Activated CD8-positive, alpha-beta T cell treated with anti-CD3 and anti-CD28 coated beads, Interleukin-2, amount 10 ng/mL, durations not matched to agents 7 days and 5 days (primary cell): ENCODE measurements at regions not wholly inside any gene's neighbourhood (a gene's known extent, or its start where the extent isn't known, plus 50 kb on each side); places are given as distances from the start of the nearest gene placed in this dataset.
A peak's percentile ranks its signal among the peaks of the same experiment; 100 is the strongest.

Experiments used
- ATAC-seq: fragments of 150-1000 bp; cut with Tn5 transposase; one replicate; pipeline ENCODE4 v1.10.0; 2021; ENCODE audit warnings: moderate library complexity
- CTCF ChIA-PET: fragments of 350-600 bp; sonication (Branson Sonifier 250); formaldehyde crosslinking; loops from one replicate; lab custom pipeline; 2021; ENCODE audit warnings: antibody characterized with exemption; lab: Charles Lee
- POLR2A ChIA-PET: fragments of 350-600 bp; sonication (Branson Sonifier 250); formaldehyde crosslinking; loops from one replicate; lab custom pipeline; 2021; ENCODE audit warnings: antibody characterized with exemption; lab: Charles Lee
- DNase-seq: peaks from one replicate; pipeline ENCODE4 v3.0.0-alpha.2; 2020
- H3K27ac Mint-ChIP-seq: one replicate; pipeline ENCODE4 v1.8.0; 2021; ENCODE audit warnings: mild to moderate bottlenecking, mixed read lengths
- H3K27me3 Mint-ChIP-seq: one replicate; pipeline ENCODE4 v1.8.0; 2021; ENCODE audit warnings: low read depth, mixed read lengths
- H3K36me3 Mint-ChIP-seq: one replicate; pipeline ENCODE4 v1.8.0; 2021; ENCODE audit warnings: low read depth, mixed read lengths
- H3K4me1 Mint-ChIP-seq: one replicate; pipeline ENCODE4 v1.8.0; 2021; ENCODE audit warnings: low read depth, mixed read lengths
- H3K4me3 Mint-ChIP-seq: one replicate; pipeline ENCODE4 v1.8.0; 2021; ENCODE audit warnings: mild to moderate bottlenecking, mixed read lengths
- H3K9me3 Mint-ChIP-seq: one replicate; pipeline ENCODE4 v1.8.0; 2022; ENCODE audit warnings: mixed read lengths; ENCODE audit not compliant: insufficient read depth

DNA sequence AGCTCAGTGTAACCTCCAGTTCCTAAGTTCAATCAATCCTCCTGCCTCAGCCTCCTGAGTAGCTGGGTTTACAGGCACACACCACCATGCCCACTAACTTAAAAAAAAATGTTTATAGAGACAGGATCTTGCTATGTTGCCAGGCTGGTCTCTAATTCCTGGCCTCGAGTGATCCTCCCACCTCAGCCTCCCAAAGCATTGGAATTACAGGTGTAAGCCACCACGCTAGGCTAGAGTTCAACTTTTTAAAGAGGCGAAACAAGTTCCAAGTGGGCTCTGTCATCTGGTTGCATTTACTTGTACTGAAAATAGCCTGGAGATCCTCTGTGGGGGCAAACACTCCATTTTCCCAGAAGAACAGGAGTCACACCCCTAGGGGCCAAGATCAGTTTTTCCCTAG, 100.7 kb upstream of the RIPOR2 start:
- peaks cover 28% of the 10 kb centered on the region for H3K36me3 Mint-ChIP-seq
- ATAC-seq (no peak), DNase-seq (no peak)
- peak overlapping the region; percentile 73 for H3K4me3 Mint-ChIP-seq
- ChIA-PET POLR2A (interaction anchor here (0.5 to 1.7 kb wide), 9 partner anchors 9 to 191 kb away, joined by 3 to 9 read pairs (median 4); partner anchors contain the start of gene RIPOR2), CTCF (interaction anchor here (1.0 to 7.5 kb wide), 11 partner anchors 10 to 180 kb away, joined by 3 to 113 read pairs (median 11); no protein-coding TSS in a partner anchor)
- H3K27me3 Mint-ChIP-seq: no peaks in the 10 kb centered on the region
- H3K9me3 Mint-ChIP-seq: no peaks in the 10 kb centered on the region
- peak overlapping the region; percentile 81 for H3K27ac Mint-ChIP-seq
- H3K4me1 Mint-ChIP-seq: peaks cover 74% of the 10 kb centered on the region

DNA sequence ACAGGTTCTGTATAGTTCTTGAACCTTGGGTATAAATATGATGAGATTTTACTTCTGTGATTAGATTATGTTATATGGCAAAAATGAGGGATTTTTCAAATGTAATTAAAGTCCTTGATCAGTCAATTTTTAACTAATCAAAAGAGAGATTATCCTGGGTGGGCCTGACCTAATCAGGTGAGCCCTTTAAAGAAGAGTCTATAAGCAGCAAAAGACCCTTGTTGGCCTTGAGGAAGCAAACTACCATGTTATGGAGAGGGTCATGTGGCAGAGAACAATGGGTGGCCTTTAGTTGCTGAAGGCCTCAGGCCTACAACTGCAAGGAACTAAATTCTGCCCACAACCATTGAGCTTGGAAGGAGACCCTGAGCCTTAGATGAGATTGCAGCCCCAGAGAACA, 102.5 kb upstream of the RIPOR2 start:
- Mint-ChIP-seq H3K27me3 (no peaks in the 10 kb centered on the region), H3K9me3 (no peaks in the 10 kb centered on the region), H3K4me3 (peak overlapping the region; percentile 92), H3K4me1 (peaks cover 88% of the 10 kb centered on the region), H3K36me3 (peaks cover 21% of the 10 kb centered on the region), H3K27ac (peak overlapping the region; percentile 77)
- ChIA-PET POLR2A (interaction anchor here (0.6 to 2.5 kb wide), 3 partner anchors 12 to 14 kb away, joined by 3 to 15 read pairs (median 3); no protein-coding TSS in a partner anchor), CTCF (interaction anchor here (1.0 to 7.5 kb wide), 13 partner anchors 8 to 182 kb away, joined by 3 to 113 read pairs (median 8); no protein-coding TSS in a partner anchor)
- ATAC-seq: no peak
- DNase-seq: no peak

DNA sequence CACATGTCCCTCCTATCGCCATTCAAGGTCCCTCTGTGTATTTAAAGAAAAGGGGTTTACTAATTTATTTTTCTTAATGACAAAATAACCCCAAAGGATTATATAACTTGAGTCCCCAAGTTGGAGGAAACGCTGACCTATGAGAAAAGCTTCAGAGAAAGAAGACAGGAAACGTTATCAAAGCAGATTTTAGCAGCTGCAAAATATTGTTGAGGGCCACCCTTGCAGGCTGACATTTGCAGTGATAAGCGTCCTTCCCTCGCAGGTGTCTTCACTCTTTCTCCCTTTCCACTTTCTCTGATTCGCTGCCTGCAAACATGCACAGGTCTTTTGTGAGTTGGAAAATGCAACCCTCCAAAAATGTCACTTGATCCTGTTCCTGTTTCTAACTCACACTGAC, 103.2 kb upstream of the RIPOR2 start:
- Mint-ChIP-seq H3K9me3 (no peaks in the 10 kb centered on the region), H3K27ac (peak overlapping the region; percentile 77), H3K4me3 (peak overlapping the region; percentile 92), H3K36me3 (peaks cover 19% of the 10 kb centered on the region), H3K27me3 (no peaks in the 10 kb centered on the region), H3K4me1 (peaks cover 89% of the 10 kb centered on the region)
- CTCF ChIA-PET: interaction anchor here (1.0 to 7.5 kb wide), 14 partner anchors 8 to 183 kb away, joined by 3 to 113 read pairs (median 7); no protein-coding TSS in a partner anchor
- DNase-seq (no peak), ATAC-seq (no peak)
- POLR2A ChIA-PET: interaction anchor here (1.3 to 2.5 kb wide), 2 partner anchors 11 to 12 kb away, joined by 3 to 15 read pairs; no protein-coding TSS in a partner anchor

DNA sequence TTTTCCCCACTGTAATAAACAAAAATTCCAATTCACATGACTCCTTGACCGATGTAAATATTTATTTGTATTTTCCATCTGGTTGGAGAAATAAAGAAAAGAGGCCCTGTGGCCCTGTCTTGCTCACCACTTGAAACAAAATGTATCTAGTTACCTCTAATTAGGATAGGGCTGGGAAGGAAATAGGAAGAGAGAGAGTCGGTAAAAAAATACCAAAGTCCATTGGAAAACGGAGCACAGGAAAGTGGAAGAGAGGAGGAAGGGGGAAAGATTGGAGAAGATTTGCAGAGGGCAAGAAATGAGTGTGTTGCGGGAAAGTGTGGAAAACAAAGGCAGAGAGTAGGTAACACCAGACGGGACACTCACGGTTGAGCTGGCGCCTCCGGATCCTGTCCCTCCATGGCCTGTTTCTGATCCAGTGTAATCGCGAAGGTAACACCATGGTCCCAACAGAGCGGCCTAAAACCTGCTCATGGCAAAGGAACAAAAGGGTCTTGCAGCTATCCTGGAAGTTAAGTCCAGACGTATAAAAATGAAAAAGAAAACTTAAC, 105.8 kb upstream of the RIPOR2 start:
- ATAC-seq (peak; percentile 38), DNase-seq (no peak)
- peaks cover 5% of the 10 kb centered on the region for H3K27me3 Mint-ChIP-seq
- H3K9me3 Mint-ChIP-seq: peaks cover 6% of the 10 kb centered on the region
- ChIA-PET POLR2A (interaction anchor here (0.7 to 2.4 kb wide), 7 partner anchors 9 to 105 kb away, joined by 3 to 13 read pairs (median 4); no protein-coding TSS in a partner anchor), CTCF (interaction anchor here (0.7 to 7.6 kb wide), 10 partner anchors 11 to 142 kb away, joined by 3 to 85 read pairs (median 16); no protein-coding TSS in a partner anchor)
- peaks cover 65% of the 10 kb centered on the region for H3K4me1 Mint-ChIP-seq
- peak overlapping the region; percentile 94 for H3K27ac Mint-ChIP-seq
- peaks cover 18% of the 10 kb centered on the region for H3K36me3 Mint-ChIP-seq
- peak overlapping the region; percentile 92 for H3K4me3 Mint-ChIP-seq

DNA sequence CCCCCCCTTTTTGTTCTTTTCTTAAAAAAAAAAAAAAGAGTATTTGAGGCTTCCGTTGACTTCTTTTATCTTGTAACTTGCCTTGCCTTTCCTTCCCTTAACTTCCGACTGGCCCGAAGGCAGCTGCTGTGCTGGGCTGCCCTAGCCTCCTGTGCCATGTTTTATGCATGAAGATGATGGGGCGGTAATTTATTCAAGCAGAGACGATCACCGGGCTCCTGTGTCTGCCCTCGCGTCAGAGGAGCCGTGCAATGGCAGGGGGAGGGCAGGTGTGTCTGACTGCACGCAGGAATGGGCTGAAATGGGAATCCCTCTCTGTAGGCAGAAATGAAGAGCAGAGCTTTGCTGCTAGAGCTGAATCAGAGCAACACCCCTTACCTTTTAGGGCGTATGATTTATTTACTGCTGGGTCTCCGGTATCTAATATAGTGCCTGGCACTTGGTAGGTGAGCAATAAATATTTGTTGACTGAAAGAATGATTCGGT, 106.3 kb upstream of the RIPOR2 start:
- DNase-seq (peak; percentile 62), ATAC-seq (peak; percentile 72)
- peak overlapping the region; percentile 94 for H3K27ac Mint-ChIP-seq
- peaks cover 60% of the 10 kb centered on the region for H3K4me1 Mint-ChIP-seq
- CTCF ChIA-PET: interaction anchor here (0.7 to 7.6 kb wide), 14 partner anchors 8 to 186 kb away, joined by 3 to 85 read pairs (median 8); no protein-coding TSS in a partner anchor
- H3K27me3 Mint-ChIP-seq: peaks cover 5% of the 10 kb centered on the region
- peaks cover 6% of the 10 kb centered on the region for H3K9me3 Mint-ChIP-seq
- peak overlapping the region; percentile 92 for H3K4me3 Mint-ChIP-seq
- H3K36me3 Mint-ChIP-seq: peaks cover 16% of the 10 kb centered on the region
- POLR2A ChIA-PET: interaction anchor here (0.7 to 2.4 kb wide), 8 partner anchors 9 to 106 kb away, joined by 3 to 13 read pairs (median 5); no protein-coding TSS in a partner anchor

DNA sequence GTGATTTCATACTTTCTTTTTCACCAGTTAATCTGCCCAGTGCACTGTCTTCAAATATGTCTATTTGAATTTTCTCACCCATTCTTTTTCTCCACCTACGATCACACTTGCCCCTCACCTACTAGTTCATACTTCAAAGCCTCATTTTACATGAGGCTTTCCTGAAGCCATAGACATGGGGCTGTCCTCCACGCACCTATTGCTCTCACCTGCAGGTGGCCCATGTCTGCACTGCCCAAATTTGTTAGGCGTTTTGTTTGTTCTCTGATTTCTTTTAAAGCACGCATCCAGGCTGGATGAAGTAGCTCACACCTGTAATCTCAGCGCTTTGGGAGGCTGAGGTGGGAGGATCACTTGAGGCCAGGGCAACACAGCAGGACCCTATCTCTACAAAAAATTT, 106.8 kb upstream of the RIPOR2 start:
- H3K4me1 Mint-ChIP-seq: peaks cover 55% of the 10 kb centered on the region
- DNase-seq (peak; percentile 58), ATAC-seq (peak; percentile 66)
- peak overlapping the region; percentile 92 for H3K4me3 Mint-ChIP-seq
- CTCF ChIA-PET: interaction anchor here (0.7 to 7.6 kb wide), 16 partner anchors 8 to 187 kb away, joined by 3 to 85 read pairs (median 5); no protein-coding TSS in a partner anchor
- POLR2A ChIA-PET: interaction anchor here (0.5 to 2.4 kb wide), 7 partner anchors 9 to 168 kb away, joined by 3 to 13 read pairs (median 6); no protein-coding TSS in a partner anchor
- peaks cover 6% of the 10 kb centered on the region for H3K9me3 Mint-ChIP-seq
- peaks cover 5% of the 10 kb centered on the region for H3K27me3 Mint-ChIP-seq
- H3K27ac Mint-ChIP-seq: peak overlapping the region; percentile 94
- H3K36me3 Mint-ChIP-seq: peaks cover 16% of the 10 kb centered on the region

DNA sequence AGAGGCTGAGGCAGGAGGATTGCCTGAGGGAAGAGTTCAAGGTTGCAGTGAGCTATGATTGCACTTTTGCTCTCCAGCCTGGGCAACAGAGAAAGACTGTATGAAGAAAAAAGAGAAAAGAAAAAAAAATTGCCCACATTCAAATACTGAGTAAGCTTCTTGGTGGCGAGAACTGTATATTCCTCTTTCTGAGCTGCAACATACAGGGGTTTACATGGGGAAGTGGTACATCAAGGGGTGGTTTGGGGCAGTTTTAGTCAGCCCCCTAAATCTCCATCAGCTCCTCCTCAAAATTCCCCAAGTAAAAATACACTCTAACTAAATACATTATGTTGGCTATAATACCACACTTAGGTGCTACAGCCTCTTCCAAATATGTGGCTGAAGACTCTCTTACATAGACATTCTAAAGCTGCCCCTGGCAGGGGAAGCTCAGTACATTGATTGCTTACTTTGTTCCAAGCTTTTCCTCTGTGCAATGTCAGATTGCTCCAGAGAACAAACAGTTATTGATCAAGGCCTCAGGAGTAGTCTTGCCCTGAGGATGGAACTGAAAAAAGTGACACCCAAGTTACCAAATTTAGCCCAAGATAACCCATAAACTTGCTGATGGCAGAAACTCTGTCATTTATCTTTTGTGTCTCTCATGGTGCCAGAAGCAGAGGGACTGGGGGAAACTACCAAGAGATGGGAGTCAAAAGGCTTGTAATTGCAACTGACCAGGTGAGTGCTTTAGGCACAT, 107.4 kb upstream of the RIPOR2 start:
- Mint-ChIP-seq H3K27me3 (peaks cover 5% of the 10 kb centered on the region), H3K36me3 (peaks cover 17% of the 10 kb centered on the region), H3K27ac (no peak overlapping the region), H3K9me3 (peaks cover 6% of the 10 kb centered on the region), H3K4me1 (peaks cover 50% of the 10 kb centered on the region), H3K4me3 (peak overlapping the region; percentile 92)
- ATAC-seq (no peak), DNase-seq (no peak)
- POLR2A ChIA-PET: interaction anchor here (0.5 to 2.4 kb wide), 5 partner anchors 9 to 169 kb away, joined by 3 to 13 read pairs (median 8); no protein-coding TSS in a partner anchor
- CTCF ChIA-PET: interaction anchor here (0.8 to 7.6 kb wide), 14 partner anchors 9 to 187 kb away, joined by 3 to 85 read pairs (median 8); no protein-coding TSS in a partner anchor

DNA sequence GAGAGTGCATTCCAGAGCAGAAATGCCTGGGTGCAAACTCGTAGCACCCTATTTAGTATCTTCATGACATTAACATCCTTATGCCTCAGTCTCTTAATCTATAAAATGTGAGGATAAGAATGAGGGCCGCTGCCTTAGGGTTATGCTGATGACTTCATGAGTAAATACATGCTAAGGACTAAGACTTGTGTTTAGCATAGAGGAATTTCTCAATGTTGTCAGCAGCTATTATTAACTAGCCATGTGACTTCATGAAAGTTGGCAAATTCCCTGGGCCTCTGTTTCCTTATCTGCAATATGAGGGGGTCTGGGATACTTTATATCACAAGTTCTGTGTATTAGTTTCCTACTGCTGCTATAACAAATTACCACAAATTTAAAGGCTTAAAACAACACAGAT, 108.1 kb upstream of the RIPOR2 start:
- Mint-ChIP-seq H3K4me1 (peaks cover 42% of the 10 kb centered on the region), H3K4me3 (no peak overlapping the region), H3K9me3 (peaks cover 6% of the 10 kb centered on the region), H3K27me3 (peaks cover 5% of the 10 kb centered on the region), H3K27ac (no peak overlapping the region), H3K36me3 (peaks cover 13% of the 10 kb centered on the region)
- ChIA-PET POLR2A (interaction anchor here (1.2 to 2.4 kb wide), 2 partner anchors 8 to 10 kb away, joined by 3 to 13 read pairs; no protein-coding TSS in a partner anchor), CTCF (interaction anchor here (1.2 to 7.6 kb wide), 9 partner anchors 9 to 110 kb away, joined by 4 to 85 read pairs (median 16); no protein-coding TSS in a partner anchor)
- DNase-seq: no peak
- ATAC-seq: no peak

DNA sequence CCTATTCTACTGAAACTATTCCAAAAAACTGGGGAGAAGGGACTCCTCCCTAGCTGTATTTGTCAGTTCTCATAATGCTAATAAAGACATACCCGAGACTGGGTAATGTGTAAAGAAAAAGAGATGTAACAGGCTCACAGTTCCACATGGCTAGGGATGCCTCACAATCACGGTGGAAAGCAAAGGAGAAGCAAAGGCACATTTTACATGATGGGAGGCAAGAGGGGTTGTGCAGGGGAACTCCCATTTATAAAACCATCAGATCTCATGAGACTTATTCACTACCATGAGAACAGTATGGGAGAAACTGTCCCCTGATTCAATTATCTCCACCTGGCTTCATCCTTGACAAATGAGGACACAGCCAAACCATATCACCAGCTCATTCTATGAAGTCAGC, 111.2 kb upstream of the RIPOR2 start:
- DNase-seq (no peak), ATAC-seq (no peak)
- Mint-ChIP-seq H3K27ac (no peak overlapping the region), H3K4me3 (no peak overlapping the region), H3K36me3 (peaks cover 9% of the 10 kb centered on the region), H3K9me3 (peaks cover 6% of the 10 kb centered on the region), H3K27me3 (peaks cover 5% of the 10 kb centered on the region), H3K4me1 (peaks cover 46% of the 10 kb centered on the region)
- ChIA-PET CTCF (interaction anchor here (1.0 to 7.6 kb wide), 6 partner anchors 9 to 29 kb away, joined by 3 to 85 read pairs (median 3); no protein-coding TSS in a partner anchor), POLR2A (interaction anchor here (0.6 kb wide), 2 partner anchors 9 to 91 kb away, joined by 3 to 4 read pairs; no protein-coding TSS in a partner anchor)

DNA sequence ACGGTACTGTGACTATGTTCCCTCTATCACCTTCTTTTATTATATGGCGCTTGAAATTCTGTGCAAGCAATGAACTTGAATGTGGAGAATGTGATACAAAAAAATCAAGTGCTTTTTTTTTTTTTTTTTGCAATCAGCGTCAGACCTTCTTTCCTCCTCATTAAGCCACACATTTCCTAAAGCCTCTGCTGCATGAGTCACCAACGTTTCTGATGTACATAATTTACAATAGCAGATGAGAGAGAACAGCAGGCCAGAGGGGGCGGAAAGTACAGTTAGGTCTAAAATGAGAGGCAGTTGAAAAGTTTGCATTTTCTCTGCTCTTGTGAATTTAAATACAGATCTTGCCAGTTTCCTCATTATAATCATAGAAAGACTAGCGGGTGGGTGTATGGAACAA, 114.6 kb upstream of the RIPOR2 start:
- ChIA-PET POLR2A (interaction anchor here (1.0 kb wide), 1 partner anchor 11 kb away, joined by 3 read pairs; no protein-coding TSS in a partner anchor), CTCF (interaction anchor here (1.2 to 7.4 kb wide), 3 partner anchors 18 to 33 kb away, joined by 3 to 81 read pairs (median 4); no protein-coding TSS in a partner anchor)
- H3K27ac Mint-ChIP-seq: peak overlapping the region; percentile 91
- H3K36me3 Mint-ChIP-seq: peaks cover 8% of the 10 kb centered on the region
- peaks cover 59% of the 10 kb centered on the region for H3K4me1 Mint-ChIP-seq
- no peaks in the 10 kb centered on the region for H3K9me3 Mint-ChIP-seq
- DNase-seq (peak; percentile 74), ATAC-seq (peak; percentile 90)
- H3K4me3 Mint-ChIP-seq: peak overlapping the region; percentile 70
- peaks cover 5% of the 10 kb centered on the region for H3K27me3 Mint-ChIP-seq
